IMR-90 (cell line): ENCODE measurements at regions not wholly inside any gene's neighbourhood (a gene's known extent, or its start where the extent isn't known, plus 50 kb on each side); places are given as distances from the start of the nearest gene placed in this dataset.

Experiments used
- ATAC-seq: fragments of 200-7000 bp; cut with Tn5 transposase; 2 replicates; pipeline ENCODE4 v1.9.1; 2020; ENCODE audit warnings: low read depth, mild to moderate bottlenecking, moderate library complexity
- BruUV-seq: library from RNA; stranded (reverse); fragments of 400-500 nt; replicated peaks from 2 replicates; lab custom pipeline; 2021; lab: Mats Ljungman, UMichigan
- CTCF ChIA-PET: fragments of 300-600 bp; formaldehyde crosslinking; extraction: SDS; loops from one replicate; lab custom pipeline; 2021; ENCODE audit warnings: antibody characterized with exemption; lab: Yijun Ruan, JAX
- POLR2A ChIA-PET: fragments of 300-600 bp; sonication (Branson Sonifier 250); formaldehyde crosslinking; loops from one replicate; lab custom pipeline; 2022; ENCODE audit warnings: antibody characterized with exemption; ENCODE audit not compliant: unreplicated experiment; lab: Charles Lee
- DNase-seq: peaks from one replicate; pipeline ENCODE4 v3.0.0; 2013
- H2AFZ ChIP-seq: replicated peaks from 2 replicates; pipeline ENCODE3; 2013; ENCODE audit warnings: low read length, mild to moderate bottlenecking; ENCODE audit not compliant: poor library complexity
- H2AK5ac ChIP-seq: 2 replicates; pipeline ENCODE4 v1.6.1; 2013; ENCODE audit warnings: low read depth, low read length, inconsistent platforms
- H2AK9ac ChIP-seq: replicated peaks from 2 replicates; pipeline ENCODE3; 2013; ENCODE audit warnings: mild to moderate bottlenecking, low read depth, low read length, moderate library complexity; ENCODE audit not compliant: poor library complexity
- H2BK120ac ChIP-seq: 2 replicates; pipeline ENCODE4 v1.6.1; 2013; ENCODE audit warnings: low read depth, low read length, inconsistent platforms
- H2BK15ac ChIP-seq: 3 replicates; pipeline ENCODE4 v1.6.1; 2013; ENCODE audit warnings: low read depth, low read length, inconsistent platforms
- H2BK20ac ChIP-seq: 2 replicates; pipeline ENCODE4 v1.6.1; 2013; ENCODE audit warnings: low read depth, mild to moderate bottlenecking, inconsistent platforms, low read length, moderate library complexity
- H2BK5ac ChIP-seq: 2 replicates; pipeline ENCODE4 v1.6.1; 2013; ENCODE audit warnings: mild to moderate bottlenecking, low read depth, low read length, inconsistent platforms; ENCODE audit not compliant: poor library complexity, severe bottlenecking
- H3K14ac ChIP-seq: replicated peaks from 2 replicates; pipeline ENCODE4 v1.6.1; 2013; ENCODE audit warnings: low read depth, low read length, inconsistent platforms
- H3K18ac ChIP-seq: 2 replicates; pipeline ENCODE4 v1.6.1; 2013; ENCODE audit warnings: low read depth, low read length, control low read depth
- H3K23ac ChIP-seq: 2 replicates; pipeline ENCODE4 v1.6.1; 2013; ENCODE audit warnings: low read depth, low read length, inconsistent platforms
- H3K27ac ChIP-seq: 2 replicates; pipeline ENCODE4 v1.5.1; 2013; ENCODE audit warnings: mild to moderate bottlenecking, control low read depth, low read length; ENCODE audit not compliant: insufficient read depth
- H3K27me3 ChIP-seq: 2 replicates; pipeline ENCODE4 v1.6.1; 2013; ENCODE audit warnings: low read length; ENCODE audit not compliant: control insufficient read depth, insufficient read depth
- H3K36me3 ChIP-seq: 2 replicates; pipeline ENCODE4 v1.6.1; 2013; ENCODE audit warnings: low read length, mixed read lengths; ENCODE audit not compliant: control insufficient read depth, insufficient read depth
- H3K4ac ChIP-seq: 2 replicates; pipeline ENCODE4 v1.6.1; 2013; ENCODE audit warnings: low read depth, low read length, inconsistent platforms
- H3K4me1 ChIP-seq: 2 replicates; pipeline ENCODE4 v1.6.1; 2013; ENCODE audit warnings: low read length, mixed read lengths; ENCODE audit not compliant: control insufficient read depth, insufficient read depth
- H3K4me2 ChIP-seq: 2 replicates; pipeline ENCODE4 v1.6.1; 2013; ENCODE audit warnings: low read depth, mild to moderate bottlenecking, control low read depth, low read length, moderate library complexity
- H3K4me3 ChIP-seq: 2 replicates; pipeline ENCODE4 v1.5.1; 2013; ENCODE audit warnings: low read depth, mild to moderate bottlenecking, control low read depth, low read length, moderate library complexity; ENCODE audit not compliant: insufficient read depth
- H3K56ac ChIP-seq: 2 replicates; pipeline ENCODE4 v1.6.1; 2013; ENCODE audit warnings: low read length, inconsistent platforms; ENCODE audit not compliant: insufficient read depth; ENCODE audit errors: extremely low read depth
- H3K79me1 ChIP-seq, 2 experiments: 2 replicates each; pipeline ENCODE4 v1.6.1; 2013; ENCODE audit warnings: low read length in 2 of 2, inconsistent platforms in 1 of 2, low read depth in 1 of 2
- H3K9ac ChIP-seq: 2 replicates; pipeline ENCODE4 v1.6.1; 2013; ENCODE audit warnings: low read depth, low read length, control low read depth
- H3K9me1 ChIP-seq: 2 replicates; pipeline ENCODE4 v1.6.1; 2013; ENCODE audit warnings: low read length, inconsistent platforms; ENCODE audit not compliant: insufficient read depth
- H3K9me3 ChIP-seq: 2 replicates; pipeline ENCODE4 v1.6.1; 2013; ENCODE audit warnings: low read length; ENCODE audit not compliant: control insufficient read depth, insufficient read depth
- H4K20me1 ChIP-seq: 2 replicates; pipeline ENCODE4 v1.6.1; 2013; ENCODE audit warnings: low read length, inconsistent platforms; ENCODE audit not compliant: insufficient read depth
- H4K5ac ChIP-seq: 2 replicates; pipeline ENCODE4 v1.6.1; 2013; ENCODE audit warnings: mild to moderate bottlenecking, low read depth, low read length, control low read depth
- H4K8ac ChIP-seq, 2 experiments: 2 replicates each; pipeline ENCODE4 v1.6.1; 2013; ENCODE audit warnings: low read depth in 2 of 2, low read length in 2 of 2, control low read depth in 1 of 2, inconsistent platforms in 1 of 2
- H4K91ac ChIP-seq: 2 replicates; pipeline ENCODE4 v1.6.1; 2013; ENCODE audit warnings: low read depth, low read length, inconsistent platforms; ENCODE audit not compliant: insufficient read depth
- CTCF ChIP-seq: conservative IDR thresholded peaks from 2 replicates; pipeline ENCODE4 v1.5.1; 2012; ENCODE audit warnings: mild to moderate bottlenecking, low read depth, low read length, improper control_type of control experiment
- FOS ChIP-seq: fragments of 150-350 bp; IDR thresholded peaks from 2 replicates; pipeline ENCODE4 v1.6.1; 2016; ENCODE audit warnings: low read depth, low read length
- MAZ ChIP-seq: IDR thresholded peaks from 2 replicates; pipeline ENCODE4 v1.6.1; 2012; ENCODE audit warnings: low read depth, mild to moderate bottlenecking, low read length, improper control_type of control experiment, moderate library complexity, borderline replicate concordance
- MXI1 ChIP-seq: IDR thresholded peaks from 2 replicates; pipeline ENCODE4 v1.6.1; 2012; ENCODE audit warnings: low read depth, mild to moderate bottlenecking, low read length, moderate library complexity, borderline replicate concordance
- RCOR1 ChIP-seq: IDR thresholded peaks from 2 replicates; pipeline ENCODE4 v1.6.1; 2012; ENCODE audit warnings: mild to moderate bottlenecking, low read length, improper control_type of control experiment; ENCODE audit not compliant: insufficient replicate concordance
- dilution Hi-C: fragments of 300-500 bp; cut with HindIII; formaldehyde crosslinking; loops from one replicate; pipeline ENCODE4 v1.14.3; 2018; ENCODE audit warnings: low sequenced_read_pairs; ENCODE audit not compliant: unreplicated experiment
- in situ Hi-C: fragments of 300-500 bp; cut with MboI; formaldehyde crosslinking; loops from 3 replicates; pipeline ENCODE4 v1.14.3; 2019; ENCODE audit warnings: low sequenced_read_pairs, inconsistent platforms, mixed read lengths
- intact Hi-C: fragments of 100-400 bp; cut with micrococcal nuclease; formaldehyde crosslinking; loops from 2 replicates; pipeline ENCODE4 v1.10.0; 2022

GRCh38 chr1:187110351-187110750 lies 281.6 kb downstream of the PLA2G4A start:
- Histone ChIP-seq H3K4ac (no peak overlapping the region), H2BK15ac (no peak overlapping the region), H3K9me1 (no peaks in the 10 kb centered on the region), H3K56ac (no peak overlapping the region), H3K9me3 (no peaks in the 10 kb centered on the region), H3K4me2 (no peak overlapping the region), H4K91ac (no peak overlapping the region), H2AFZ (no peak overlapping the region), H3K23ac (no peak overlapping the region), H3K14ac (no peak overlapping the region), H3K79me1 (no peaks in the 10 kb centered on the region), H2BK20ac (no peak overlapping the region), H2BK120ac (no peak overlapping the region), H3K27ac (no peak overlapping the region), H4K5ac (no peak overlapping the region), H4K20me1 (no peaks in the 10 kb centered on the region), H2AK5ac (no peak overlapping the region), H3K4me1 (no peaks in the 10 kb centered on the region), H2BK5ac (no peak overlapping the region), H3K36me3 (no peaks in the 10 kb centered on the region), H3K4me3 (no peak overlapping the region), H4K8ac (no peak overlapping the region), H2AK9ac (no peak overlapping the region), H3K27me3 (no peaks in the 10 kb centered on the region), H3K9ac (no peak overlapping the region), H3K18ac (no peak overlapping the region)
- intact Hi-C loops: no loop called here
- TF ChIP-seq RCOR1 (no peak), MAZ (no peak), CTCF (no peak), FOS (no peak), MXI1 (no peak)
- dilution Hi-C loops: no loop called here
- no peak for ATAC-seq
- DNase-seq: no peak
- ChIA-PET POLR2A (no interaction called here), CTCF (no interaction called here)
- in situ Hi-C loops: no loop called here
- no TSS peak for BruUV-seq
